ENCODE measurements at regions not wholly inside any gene's neighbourhood (a gene's known extent, or its start where the extent isn't known, plus 50 kb on each side); places are given as distances from the start of the nearest gene placed in this dataset.

DNA sequence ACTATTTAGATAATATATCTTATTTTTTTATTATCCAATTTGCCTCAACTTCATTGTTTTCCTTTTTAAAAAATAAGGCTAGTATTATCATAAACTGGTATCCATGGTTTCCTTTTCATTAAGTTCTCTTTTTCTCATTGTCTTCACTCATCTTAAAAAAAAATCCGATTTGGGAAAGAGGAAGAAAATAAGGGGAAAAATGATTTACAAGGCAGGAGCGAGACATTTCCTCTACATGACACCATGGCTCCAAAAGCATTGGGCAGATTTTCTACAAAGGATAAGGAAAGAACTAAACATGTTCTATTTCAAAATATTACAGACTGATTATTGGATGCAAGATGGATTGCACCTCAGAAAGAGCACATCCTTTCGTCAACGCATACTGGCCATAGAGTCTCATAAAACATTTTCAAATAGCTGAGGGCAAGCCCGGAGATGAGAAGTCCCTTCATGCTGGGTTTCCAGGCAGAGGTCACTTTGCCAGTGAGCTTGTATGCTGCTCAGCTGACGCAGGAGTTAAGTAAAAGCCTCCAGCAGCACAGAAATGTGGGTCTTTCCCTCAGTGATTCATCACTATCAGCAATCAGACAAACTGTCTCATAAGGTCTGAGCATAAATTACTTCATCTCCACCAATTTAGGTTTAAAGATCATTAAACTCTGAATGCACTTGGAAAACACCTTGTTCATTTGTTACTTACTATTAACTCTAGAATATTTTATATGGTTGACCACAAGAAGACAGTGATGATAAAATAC is 129.0 kb upstream of the TNFAIP3 start:
- DNase-seq = no peak

DNA sequence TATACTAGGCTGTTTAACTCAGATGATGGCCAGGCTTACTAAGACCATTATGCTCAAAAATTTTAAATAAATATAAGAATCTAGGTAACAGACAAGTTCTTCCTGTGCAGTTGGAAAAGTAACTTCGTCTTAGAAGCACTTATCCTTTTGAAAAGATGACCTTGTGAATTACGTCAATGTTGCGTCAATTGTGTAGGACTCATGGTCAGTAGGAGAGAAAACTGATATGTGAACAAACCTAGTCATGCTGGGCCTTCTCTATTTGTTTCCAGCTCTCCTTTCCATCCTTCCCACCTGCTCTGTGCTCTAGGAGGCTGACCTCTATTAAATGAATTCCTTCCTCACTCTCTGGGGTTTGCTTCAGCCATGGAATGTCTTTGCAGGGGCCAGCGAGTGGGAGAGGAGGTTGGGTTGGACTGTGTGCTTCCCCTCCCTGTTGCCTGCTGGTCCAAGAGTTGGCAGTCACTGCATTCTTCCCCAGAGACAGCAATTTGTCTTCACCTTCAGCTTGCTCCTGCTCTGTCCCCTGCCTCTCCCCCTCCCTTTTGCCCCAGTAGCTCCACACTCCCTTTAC is 128.0 kb upstream of the TNFAIP3 start:
- DNase-seq = no peak

DNA sequence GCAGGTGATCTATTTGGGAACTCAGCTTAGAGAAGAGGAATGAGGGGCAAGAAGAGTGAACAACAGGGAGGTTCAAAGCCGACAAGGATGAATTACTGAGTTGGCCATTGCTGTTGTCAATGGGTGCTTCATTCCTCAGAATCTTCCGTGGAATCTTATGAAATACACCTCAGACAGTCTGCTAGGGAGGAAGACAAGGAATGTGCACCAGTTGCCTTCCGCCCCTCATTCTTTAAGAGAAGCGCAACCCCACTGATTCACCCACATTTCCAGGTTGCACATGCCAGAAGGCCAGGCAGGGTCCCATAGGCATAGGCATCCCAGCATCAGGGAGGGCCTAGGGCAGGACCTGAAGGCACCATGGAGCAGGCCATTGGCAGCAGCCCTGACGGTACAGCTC is 127.5 kb upstream of the TNFAIP3 start:
- no peak for DNase-seq

DNA sequence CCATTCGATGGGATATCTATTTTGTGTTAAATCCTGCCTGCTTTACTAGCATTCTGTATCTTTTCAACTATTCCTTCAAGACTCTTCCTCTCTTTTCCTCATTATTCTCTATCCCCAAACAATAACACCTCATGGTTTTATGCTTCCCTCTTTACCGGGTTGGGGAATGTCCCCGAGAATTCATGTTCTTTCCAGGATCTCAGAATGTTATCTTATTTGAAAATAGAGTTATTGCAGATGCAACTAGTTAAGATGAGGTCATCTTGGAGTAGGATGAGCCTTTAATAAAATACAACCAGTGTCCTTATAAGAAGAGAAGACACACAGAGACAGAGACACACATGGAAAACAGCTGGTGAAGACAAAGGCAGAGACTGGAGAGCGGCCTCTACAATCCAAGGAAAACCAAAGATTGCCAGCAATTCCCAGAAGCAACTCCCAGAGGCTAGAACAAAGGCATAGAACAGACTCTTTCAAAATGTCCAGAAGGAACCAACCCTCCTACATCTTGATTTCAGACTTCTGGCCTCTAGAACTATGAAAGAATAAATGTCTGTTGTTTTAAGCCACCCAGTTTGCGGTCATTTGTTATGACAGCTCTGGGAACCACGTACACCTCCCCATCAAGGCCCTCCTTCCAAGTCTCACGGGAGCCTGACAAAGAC is 126.8 kb upstream of the TNFAIP3 start:
- DNase-seq = no peak

DNA sequence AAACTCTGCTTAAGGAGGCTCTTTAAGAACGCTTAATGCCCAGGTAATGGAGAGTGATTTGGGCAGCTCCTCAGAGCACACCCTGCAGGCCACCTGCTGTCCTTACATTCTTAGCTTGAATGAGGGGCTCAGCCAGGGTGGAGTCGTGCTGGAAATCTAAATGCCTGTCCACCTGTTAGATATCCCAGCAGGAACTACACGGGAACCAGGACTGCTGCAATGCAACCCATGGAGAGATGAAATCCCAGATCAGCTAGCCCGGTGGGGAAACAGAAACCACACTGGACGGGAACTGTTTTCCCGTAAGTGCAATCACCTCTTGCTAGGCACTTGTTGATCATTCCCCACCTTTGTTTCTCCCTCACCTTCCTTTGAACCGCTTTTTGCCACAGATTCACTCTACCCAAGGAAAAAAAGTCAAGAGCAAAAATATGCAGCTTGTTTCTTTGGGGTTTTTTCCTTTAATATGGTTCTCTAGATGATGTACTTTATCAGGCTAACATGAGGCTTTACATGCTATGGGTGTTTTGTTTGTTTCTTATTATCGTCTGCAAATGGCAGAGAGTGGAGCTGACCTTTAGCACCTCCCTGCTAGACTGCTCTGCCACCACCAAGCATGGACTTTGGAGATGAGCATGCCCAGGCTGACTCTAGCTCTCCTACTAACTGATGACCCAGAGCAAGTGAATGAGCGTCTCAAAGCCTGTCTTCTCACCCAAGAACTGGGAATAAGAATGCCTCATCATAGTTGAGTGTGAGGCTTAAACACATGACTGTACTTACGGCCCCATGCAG is 125.9 kb upstream of the TNFAIP3 start:
- no peak for DNase-seq

DNA sequence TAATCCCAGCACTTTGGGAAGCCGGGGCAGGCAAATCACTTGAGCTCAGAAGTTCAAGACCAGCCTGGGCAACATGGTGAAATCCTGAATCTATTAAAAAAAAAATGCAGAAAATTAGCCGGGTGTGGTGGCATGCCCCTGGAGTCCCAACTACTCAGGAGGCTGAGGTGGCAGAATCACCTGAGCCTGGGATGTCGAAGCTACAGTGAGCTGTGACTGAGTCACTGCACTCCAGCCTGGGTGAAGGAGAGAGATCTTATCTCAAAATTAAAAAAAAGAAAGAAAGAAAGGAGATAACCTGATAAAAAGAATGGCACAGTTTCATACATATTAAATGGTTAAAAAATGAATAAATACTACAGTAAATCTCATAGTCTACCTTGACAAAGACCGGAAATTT is 123.6 kb upstream of the TNFAIP3 start:
- DNase-seq = no peak

DNA sequence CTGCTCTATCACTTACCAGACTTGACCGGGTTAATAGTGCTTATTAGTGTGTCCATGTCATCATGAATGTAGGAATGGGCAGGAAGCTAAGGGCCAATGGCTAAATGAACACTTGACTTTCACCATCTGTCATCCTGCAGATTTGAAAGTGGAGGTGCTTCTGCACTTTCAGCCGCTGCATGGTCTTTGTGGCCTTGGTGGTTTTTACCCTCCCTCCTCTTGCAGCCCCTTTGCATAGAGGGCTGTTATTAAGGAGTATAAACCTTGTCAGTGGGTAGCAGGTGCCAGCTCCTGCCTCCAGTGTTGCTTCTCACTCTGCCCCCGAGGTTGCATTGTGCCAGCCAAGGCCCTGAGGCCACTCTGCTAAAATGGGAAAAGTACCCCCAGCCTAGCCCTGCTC is 122.2 kb upstream of the TNFAIP3 start:
- DNase-seq = no peak

DNA sequence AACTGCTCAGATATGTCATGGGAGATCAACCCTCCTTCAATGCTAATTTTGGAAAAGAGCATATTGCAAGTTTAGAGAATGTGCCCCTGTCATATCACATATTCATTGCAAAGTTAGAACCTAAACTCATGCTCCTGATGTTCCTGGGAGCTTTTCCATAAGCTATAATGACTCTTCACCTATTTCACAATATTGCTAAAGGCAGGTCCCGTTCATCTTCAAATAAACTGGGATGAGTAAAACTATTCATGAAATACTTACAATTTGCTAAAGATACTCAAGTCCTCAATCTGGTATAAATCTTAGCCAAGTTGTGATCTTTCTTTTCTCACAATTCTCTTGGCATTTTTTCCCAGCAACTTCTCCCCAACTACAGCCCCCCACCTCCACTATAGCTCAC is 121.7 kb upstream of the TNFAIP3 start:
- no peak for DNase-seq

DNA sequence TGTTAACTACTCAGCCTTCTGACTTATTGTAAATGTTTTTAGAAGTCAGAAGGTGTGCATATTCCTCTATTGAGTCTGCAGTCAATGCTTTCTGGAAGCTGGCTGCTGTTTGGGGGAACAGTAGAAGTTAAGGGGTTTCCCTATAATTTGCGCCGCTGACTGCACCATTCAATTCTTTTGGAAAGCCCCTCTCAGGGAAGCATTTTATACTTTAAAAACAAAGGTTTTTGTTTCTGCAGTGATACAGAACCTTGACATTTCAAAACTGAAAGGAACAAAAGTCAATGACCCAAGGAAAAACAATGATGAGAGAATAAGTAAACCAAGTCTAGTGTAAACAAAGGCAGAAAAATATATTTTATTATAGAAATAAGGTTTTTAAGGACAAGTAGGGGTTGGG is 120.8 kb upstream of the TNFAIP3 start:
- DNase-seq = no peak

DNA sequence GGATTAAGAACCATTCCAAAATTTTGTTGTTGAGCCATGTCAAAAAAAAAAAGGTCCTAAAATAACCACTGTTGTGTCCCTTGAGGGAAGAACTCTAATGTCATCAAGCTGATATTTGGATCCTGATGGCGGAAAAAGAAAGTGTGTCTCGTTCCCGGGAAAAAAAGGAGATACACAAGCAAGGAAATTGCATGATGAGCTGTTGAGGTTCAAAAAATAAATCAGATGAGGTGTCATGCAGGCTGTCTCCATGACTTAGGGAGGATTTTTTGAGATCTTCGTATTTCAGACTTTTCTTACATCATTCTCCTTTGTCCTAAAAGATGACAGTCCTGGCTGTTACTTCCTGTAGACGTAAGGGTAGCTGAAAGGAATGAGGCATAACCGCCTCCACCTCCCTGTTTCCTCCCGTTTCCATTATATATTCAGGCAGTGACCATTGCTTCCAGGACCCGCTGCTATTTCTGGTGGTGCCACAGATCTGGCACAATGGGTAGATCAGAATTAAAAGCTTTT is 117.3 kb upstream of the TNFAIP3 start:
- DNase-seq = no peak

DNA sequence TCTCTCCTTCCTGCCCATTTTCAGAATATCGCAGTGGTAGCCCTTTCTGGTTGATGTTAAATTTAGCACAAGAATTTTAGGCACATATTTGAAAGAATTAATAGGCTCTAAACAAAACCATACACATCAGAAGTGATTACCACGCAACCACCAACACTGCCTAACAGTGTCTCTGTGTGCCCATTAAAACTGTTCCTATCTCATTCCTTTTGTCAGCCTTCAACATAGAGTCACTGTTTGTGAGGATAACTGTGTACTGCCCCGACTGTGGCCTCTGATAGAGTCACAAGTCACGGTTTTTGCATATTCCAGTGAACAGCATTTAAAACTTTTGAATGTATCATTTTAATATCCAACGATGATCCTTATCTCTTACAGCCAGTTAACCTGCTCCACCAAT is 116.8 kb upstream of the TNFAIP3 start:
- DNase-seq = no peak

DNA sequence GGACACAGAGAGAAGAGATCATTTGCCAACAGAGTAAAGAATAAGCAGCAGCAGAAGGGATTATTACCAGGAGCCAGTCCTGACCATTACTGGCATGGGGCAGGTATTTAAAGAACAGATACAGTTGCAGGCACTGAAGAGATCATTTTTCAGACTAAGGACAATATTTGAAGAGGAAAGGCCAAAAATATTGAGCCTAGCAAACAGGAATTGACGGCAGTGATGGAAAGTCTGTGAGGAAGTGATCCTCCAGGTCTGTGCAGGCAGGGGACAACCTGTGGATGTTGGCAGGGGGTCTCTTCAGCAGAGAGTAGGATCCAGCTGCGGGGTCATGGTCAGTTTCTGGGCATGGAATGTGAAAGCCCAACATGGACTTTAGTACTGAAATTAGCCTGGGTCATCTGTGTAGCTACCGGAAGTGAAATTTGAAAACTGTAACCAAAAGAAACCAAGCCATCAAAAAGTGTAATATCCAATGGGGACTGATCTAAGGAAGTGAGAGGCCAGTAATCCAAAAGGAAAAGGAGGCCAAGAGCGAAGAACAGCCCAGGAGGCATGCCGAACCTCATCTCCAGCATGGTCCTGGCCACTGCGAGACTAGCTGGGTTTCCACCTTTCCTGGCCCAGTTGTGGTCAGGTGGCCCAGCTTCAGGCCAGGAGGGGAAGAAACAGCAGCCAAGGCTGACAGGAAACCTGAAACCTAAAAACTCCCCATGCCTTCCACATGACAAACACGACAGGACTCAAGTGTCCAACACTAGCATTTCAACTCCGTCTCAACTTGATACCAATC is 115.1 kb upstream of the TNFAIP3 start:
- DNase-seq = no peak

DNA sequence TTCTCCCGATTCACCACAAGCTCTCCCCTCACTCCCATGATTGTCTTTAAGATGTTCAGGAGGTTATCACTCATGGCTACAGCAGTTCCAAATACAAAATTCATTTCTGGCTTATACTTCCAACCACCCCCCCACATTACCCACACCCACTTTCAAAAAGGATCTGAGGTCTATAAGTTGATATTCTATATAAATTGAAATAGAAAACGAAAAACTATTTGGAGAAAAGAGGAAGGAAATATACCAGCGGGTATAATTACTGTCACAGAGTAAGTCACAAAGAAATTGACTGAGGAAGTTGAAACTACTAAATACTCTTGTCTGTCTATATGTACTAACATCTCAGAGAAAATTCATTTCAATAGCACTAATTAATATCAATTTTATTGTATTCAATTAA is 112.7 kb upstream of the TNFAIP3 start:
- DNase-seq = no peak

DNA sequence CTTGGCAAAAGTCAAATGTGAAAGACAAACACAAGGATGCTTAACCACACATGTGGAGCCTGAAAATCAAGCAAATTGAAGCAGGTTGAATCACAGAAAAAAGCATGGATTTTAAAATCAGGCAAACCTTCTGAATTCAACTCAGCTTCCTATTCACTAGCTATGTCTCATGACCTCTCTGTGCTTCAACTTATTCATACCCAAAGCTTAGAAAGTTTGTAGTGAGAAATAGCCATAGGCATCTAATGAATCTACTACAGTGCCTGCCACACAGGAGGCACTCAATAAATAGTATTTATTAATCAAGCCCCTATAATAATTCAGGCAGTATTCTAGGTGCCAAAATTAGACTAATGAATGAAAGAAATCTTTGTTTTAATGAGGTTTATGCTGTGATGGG is 112.2 kb upstream of the TNFAIP3 start:
- no peak for DNase-seq

DNA sequence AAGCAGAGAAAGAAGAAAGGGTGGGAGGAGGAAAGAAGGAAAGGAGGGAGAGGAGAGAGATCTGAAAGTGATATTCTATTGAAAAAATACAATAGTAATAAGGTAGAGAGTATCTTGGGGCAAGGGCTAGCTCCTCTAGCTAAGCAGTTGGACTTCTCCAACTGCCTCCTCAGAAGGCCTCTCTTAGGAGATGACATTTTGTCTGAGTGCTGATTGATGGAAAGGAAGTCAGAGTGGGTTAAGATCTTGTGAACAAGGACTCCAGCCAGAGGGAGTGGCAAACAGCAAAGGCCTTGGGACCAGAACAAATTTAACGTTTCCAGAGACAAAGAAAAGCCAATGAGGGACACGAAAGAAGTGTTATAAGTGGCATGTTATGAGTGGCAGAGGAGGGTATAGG is 111.8 kb upstream of the TNFAIP3 start:
- no peak for DNase-seq

DNA sequence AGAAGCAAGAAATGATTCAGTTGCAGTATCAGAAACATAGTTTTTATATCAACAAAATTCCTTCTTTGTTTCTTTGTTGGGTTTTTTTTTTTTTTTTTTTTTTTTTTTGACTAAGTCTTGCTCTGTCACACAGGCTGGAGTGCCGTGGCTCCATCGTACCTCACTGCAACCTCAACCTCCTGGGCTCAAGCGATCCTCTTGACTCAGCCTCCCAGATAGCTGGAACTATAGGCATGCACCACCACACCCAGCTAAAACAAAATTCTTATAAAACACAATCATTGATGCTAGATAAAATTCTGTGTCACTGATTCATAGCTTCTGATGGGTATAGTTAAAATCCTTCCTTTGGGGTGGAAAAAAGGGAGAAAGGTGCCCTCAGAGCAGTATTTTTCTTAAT is 110.3 kb upstream of the TNFAIP3 start:
- DNase-seq = no peak

DNA sequence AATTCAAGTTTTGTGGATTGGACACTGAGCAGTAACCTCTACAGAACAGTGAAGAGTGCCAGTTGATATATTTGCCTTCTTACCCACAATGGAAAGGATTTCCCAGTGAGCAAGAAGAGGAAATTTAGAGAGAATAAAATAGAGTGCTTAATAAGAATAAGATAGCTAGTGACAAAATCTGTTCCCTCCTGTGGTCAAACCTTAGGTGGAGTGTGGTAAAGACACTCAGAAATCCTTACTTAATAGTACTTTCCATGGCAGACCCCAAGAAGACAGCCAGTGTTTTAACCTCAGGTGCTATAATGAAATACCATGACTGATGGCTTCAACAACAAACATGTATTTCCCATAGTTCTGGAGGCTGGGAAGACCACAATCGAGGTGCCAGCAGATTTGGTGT is 108.4 kb upstream of the TNFAIP3 start:
- DNase-seq = no peak

DNA sequence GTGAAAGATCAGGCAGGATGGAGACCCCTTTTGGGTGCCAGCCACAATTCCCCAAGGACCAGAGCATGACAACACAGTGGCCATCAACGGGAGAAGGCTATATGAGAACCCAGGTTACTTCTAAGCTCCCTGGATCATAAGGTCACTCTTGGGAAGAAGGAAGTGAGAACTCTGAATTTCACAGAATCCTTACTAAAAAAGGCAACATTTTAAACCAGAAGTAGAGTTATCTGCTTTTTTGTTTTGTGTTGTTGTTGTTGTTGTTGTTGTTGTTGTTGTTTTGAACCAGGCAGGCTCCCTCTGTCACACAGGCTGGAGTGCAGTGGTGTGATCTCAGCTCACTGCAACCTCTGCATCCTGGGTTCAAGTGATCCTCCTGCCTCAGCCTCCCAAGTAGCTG is 107.4 kb upstream of the TNFAIP3 start:
- DNase-seq = no peak

DNA sequence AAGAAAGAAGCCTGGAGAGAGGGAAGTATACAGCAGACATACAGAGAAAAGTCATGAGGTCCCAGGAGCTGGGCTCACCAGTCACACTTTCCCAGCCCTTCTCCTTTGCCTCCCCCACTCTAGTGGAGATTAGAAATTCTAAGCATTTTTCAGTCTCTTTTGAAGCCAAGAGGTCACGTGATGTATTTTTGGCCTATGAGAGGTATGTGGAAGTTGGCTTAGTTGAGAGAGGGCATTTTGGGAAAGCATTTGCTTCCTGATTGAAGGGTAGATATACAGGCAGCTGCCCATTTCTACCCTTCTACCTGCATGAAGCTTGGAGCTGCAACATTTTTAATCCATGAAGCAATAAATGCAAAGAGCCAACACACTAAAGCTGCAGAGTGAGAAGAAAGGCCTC is 106.0 kb upstream of the TNFAIP3 start:
- no peak for DNase-seq

DNA sequence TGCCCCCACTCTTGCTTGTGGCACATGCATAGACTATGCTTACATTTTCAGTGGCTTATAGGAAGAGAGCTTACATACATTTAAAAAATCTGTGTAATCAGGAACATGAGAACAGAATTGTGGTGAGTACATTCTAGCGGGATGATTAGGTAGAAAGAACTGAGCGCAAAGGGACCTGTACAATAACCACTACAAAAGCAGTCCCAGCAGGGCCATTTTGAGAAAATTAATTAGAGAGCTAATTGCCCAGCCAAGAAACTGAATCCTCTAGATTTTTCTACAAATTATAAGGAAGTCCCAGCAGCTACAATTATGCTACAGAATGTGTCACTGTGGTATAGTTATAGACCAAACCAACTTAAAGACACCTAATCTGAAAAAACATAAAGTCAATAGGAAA is 105.6 kb upstream of the TNFAIP3 start:
- DNase-seq = no peak

DNA sequence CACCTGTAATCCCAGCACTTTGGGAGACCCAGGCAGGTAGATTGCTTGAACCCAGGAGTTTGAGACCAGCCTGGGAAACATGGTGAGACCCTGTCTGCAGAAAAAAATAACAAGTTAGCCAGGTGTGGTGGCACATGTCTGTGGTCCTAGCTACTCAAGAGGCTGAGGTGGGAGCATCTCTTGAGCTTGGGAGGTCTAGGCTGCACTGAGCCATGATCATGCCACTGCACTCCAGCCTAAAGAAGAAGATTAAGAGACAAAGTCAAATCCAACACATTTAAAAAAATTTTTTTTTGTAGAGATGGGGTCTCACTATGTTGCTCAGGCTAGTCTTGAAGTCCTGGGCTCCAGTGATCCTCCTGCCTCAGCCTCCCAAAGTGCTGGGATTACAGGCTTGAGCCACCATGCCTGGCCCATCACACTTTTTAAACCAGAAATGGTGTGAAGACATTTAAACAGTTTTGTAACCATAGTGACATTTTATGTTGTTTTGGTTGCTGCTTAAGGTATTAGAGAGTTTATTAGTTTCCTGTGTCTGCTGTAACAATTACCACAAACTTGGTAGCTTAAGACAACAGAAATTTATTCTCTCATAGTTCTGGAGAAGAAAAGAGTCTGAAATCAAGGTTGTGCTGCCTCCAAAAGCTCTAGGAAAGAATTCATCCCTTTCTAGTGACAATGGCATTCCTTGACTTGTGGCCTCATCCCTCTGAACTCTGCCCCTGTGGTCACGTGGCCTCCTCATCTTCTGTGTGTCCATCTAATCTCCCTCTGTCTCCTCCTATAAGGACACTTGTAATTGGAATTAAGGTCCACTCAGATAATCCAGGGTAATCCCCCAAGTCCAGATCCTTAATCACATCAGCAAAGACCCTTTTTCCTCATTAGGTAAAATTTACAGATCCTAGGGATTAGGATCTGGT is 104.6 kb upstream of the TNFAIP3 start:
- DNase-seq = no peak

DNA sequence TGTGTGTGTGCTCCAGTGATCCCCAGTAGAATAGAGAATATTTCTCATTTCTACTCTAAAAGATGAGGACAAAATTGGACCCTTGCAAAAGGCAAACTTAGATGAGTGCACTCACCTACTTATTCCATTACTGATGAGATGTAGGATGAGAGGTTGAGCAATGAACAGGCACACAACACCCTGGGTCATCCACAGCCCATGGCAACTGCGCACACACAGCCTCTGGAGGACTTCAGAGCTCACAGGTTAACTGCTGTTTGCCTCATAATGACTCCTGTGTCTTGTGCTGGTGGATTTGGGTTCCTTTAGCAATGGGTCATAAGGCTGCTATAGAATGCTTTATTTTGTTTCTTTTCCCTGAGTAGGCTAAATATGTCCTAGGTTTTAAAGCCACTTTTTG is 103.6 kb upstream of the TNFAIP3 start:
- no peak for DNase-seq
